Ovary (tissue), 3 donors: ENCODE measurements at regions not wholly inside any gene's neighbourhood (a gene's known extent, or its start where the extent isn't known, plus 50 kb on each side); places are given as distances from the start of the nearest gene placed in this dataset.

ENCODE experiments used
- EP300 ChIP-seq: sonication (generic); formaldehyde crosslinking; IDR thresholded peaks from one replicate; pipeline ENCODE4 v1.6.1; 2017; ENCODE audit warnings: antibody characterized with exemption
- TF ChIP-seq, protein P1 (sequence below), 3 donors: fragments of 450-650 bp in 2 of 3; fragments of 200-600 bp in 1 of 3; IDR thresholded peaks; one replicate each; pipeline versions ENCODE4 v1.5.1 to v1.8.0; 2016 to 2022; ENCODE audit warnings: antibody characterized with exemption in 3 of 3, mild to moderate bottlenecking in 1 of 3
- donor health status: DM: no; HTN: no; CAD: no.

DNA sequence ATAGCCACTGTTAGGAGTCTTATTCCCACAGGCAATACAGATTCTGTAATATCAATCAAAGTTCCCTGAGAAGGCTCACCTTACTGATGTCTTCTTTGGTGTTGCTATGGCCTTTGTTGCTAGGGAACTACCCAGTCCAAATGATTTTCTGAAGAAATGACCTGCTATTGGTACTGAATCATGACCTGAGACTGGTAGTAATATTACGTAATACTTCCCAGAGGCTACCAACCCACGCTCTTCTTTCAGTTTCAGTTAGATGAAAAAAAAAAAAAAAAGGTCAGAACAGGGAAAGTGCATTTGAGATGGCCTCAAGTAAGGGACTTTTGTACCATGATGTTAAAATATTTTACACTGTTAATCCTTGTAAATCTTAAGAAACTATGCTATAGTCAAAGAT is 1092.5 kb upstream of the EPHA6 start:
- TF ChIP-seq EP300, result no peak
- TF ChIP-seq, protein P1, sequence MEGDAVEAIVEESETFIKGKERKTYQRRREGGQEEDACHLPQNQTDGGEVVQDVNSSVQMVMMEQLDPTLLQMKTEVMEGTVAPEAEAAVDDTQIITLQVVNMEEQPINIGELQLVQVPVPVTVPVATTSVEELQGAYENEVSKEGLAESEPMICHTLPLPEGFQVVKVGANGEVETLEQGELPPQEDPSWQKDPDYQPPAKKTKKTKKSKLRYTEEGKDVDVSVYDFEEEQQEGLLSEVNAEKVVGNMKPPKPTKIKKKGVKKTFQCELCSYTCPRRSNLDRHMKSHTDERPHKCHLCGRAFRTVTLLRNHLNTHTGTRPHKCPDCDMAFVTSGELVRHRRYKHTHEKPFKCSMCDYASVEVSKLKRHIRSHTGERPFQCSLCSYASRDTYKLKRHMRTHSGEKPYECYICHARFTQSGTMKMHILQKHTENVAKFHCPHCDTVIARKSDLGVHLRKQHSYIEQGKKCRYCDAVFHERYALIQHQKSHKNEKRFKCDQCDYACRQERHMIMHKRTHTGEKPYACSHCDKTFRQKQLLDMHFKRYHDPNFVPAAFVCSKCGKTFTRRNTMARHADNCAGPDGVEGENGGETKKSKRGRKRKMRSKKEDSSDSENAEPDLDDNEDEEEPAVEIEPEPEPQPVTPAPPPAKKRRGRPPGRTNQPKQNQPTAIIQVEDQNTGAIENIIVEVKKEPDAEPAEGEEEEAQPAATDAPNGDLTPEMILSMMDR (IDR thresholded peaks at IDR 0.05), result no peak
